ENCODE measurements at regions not wholly inside any gene's neighbourhood (a gene's known extent, or its start where the extent isn't known, plus 50 kb on each side); places are given as distances from the start of the nearest gene placed in this dataset.
"Not testable (repeated sequence)": the region's sequence is repeated elsewhere in the genome, so short reads cannot be mapped to it uniquely, and the experiment has no call there.

- DNase-seq: peak; percentile 2
These were observed 419.0 kb upstream of the ASIC2 start for GRCh38 chr17:33712120-33712519.

- no peak for DNase-seq
These were observed 423.9 kb upstream of the ASIC2 start for GRCh38 chr17:33716957-33717356.

GRCh38 chr17:33723736-33724135 lies 430.6 kb upstream of the ASIC2 start:
- not testable (repeated sequence) for DNase-seq

- peak; percentile 54 for DNase-seq
These were observed 432.7 kb upstream of the ASIC2 start for GRCh38 chr17:33725675-33726271.

GRCh38 chr17:33730131-33730530 lies 437.0 kb upstream of the ASIC2 start:
- DNase-seq: no peak

DNA sequence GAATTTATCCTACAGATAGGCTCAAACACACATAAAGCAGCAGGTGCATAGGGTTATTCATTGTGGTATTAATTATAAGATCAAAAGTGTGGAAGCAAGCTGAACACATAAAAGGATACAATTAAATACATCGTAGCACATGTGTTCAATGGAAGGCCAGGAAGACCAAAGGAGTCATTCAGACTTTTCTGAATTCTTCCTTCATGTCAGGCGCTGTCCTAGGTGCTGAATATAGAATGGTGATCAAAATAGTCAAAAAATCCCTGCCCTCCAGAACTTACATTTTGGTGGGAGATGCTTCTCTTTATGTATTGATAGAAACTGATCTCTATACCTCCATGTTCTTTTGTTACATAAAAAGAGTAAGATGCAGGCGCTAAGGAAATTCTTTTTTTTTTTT lies 439.0 kb upstream of the ASIC2 start:
- peak; percentile 62 for DNase-seq

DNA sequence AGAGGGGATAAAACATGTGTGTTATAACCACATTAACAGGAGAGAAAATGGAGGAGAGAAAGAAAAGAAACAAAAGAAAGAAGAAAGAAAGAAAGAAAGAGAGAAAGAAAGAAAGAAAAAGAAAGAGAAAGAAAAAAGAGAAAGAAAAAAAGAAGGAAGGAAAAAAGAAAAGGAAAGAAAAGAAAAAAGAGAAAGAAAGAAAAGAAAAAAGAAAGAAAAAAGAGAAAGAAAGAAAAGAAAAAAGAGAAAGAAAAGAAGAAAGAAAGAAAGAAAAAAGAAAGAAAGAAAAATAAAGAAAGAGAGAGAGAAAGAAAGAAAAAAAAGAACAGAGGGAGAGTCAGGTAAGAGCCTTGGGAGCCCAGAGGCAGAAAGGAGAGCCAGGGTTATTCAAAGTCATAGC lies 446.6 kb upstream of the ASIC2 start:
- DNase-seq: no peak

DNA sequence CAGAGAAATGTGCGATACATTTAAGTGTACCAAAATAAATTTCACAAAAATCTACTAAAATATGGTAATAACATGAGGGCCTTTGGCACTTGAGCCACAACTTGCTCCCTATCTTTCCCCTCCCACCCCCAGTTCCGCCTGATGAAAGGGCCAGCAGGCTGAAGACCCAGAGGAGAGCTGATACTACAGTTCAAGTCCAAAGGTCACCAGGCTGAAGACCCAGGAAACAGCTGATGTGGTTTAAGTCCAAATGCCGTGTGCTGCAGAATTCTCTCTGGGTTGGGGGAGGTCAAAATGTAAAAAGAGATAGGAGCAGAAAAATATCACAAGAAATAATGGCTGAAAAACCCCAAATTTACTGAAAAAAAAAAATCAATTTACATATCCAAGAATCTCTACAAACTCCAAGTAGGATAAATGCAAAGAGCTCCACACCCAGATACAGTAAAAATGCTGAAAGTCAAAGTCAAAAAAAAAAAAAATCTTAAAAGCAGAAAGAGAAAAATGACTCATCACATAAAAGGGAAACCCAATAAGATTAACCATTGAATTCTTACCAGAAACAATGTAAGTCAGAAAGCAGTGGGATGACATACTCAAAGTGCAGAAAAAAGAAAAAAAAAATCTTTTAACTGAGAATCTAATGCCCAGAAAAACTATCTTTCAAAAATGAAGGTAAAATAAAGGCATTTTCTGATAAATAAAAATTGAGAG lies 452.1 kb upstream of the ASIC2 start:
- no peak for DNase-seq

DNA sequence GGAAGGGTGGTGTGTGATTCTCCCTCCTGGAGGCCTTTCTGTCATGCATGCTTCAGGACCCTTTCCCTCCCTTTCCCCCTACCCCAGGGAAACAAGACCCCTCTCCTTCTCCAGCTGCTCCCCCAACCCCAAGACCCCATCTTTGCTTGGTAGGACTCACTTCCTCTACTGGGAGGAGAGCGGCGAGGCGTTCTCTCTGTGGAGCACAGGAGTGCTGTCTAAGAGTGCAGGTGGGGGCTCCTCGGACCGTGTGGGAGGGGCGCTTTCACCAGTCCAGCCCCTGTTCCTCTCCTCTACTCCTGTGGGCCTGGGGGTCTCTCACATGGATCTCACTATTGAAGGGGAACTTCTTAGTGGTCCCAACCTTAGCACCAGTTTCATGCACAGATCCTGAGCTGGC lies 456.1 kb upstream of the ASIC2 start:
- DNase-seq: no peak

- peak; percentile 80 for DNase-seq
These were observed 458.0 kb upstream of the ASIC2 start for GRCh38 chr17:33750943-33751701.

DNA sequence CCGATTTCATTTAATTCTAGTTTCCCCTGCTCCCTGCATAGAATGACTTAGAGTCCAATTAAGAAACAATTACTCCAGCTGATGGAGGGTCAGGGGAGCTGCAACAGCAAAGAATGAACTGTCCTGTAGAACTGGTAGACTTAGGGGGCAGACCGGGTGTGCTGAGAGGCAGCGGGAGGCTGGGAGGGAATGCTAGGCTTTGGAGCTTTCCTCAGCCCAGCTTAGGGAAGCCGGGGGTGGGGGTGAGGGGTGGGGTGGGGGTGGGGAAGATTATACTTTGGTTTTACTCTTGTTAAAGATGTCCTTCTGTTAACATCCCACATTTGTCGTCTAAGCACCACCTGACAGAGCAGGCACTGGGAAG lies 458.6 kb upstream of the ASIC2 start:
- no peak for DNase-seq

DNA sequence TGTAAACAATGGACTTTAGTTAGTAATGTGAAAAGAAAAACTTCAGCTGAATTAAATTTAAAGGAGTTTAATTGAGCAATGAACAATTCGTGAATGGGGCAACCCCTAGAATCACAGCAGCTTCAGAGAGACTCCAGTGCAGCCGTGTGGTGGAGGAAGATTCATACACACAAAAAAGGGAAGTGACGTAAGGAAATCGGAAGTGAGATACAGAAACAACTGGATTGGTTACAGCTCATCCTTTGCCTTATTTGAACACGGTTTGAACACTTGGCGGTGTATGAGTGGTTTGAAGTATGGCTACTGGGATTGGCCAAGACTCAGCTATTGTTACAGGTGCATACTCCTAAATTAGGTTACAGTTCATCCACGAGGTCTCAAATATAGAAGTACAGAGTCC lies 460.4 kb upstream of the ASIC2 start:
- DNase-seq: peak; percentile 54

GRCh38 chr17:33756021-33756420 lies 462.9 kb upstream of the ASIC2 start:
- no peak for DNase-seq

GRCh38 chr17:33765871-33766270 lies 472.8 kb upstream of the ASIC2 start:
- DNase-seq: no peak

- DNase-seq: no peak
These were observed 473.6 kb upstream of the ASIC2 start for GRCh38 chr17:33766721-33767120.

GRCh38 chr17:33769066-33769465 lies 476.0 kb upstream of the ASIC2 start:
- DNase-seq: no peak

DNA sequence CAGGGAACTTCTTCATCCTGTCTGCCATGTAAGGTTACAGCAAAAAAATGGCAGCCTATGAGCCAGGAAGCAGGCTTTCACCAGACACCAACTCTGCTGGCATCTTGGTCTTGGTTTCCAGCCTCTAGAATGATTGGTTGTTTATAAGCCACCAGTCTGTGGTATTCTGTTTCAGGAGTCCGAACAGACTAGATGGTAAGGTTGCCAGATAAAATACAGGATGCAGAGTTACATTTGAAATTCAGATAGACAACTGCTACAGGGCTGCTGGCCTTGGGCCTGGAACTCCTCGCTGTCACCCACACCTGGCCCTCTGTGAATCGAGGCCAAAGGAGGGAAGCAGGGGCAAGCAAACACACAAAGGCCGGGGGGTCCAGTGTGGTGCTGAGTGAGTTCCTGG lies 478.8 kb upstream of the CCL2 start:
- no peak for DNase-seq

DNA sequence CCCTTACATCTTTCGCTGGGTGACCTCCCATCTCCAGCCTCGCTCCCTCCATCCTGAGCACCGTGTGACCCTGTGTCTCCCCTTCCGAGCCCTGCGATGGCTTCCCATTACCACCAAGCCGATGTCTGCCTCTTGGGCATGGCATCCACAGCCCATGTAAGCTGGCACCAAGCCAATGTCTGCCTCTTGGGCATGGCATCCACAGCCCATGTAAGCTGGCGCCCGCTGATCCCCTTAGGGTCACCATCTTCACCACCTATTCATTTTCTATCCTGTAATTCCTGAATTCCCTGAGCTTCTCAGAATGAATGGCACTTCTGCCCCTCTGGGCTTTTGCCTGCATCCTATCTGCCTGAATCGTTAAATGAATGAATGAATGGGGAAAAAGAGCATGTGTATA lies 478.2 kb upstream of the CCL2 start:
- DNase-seq: no peak

GRCh38 chr17:33777674-33778073 lies 477.4 kb upstream of the CCL2 start:
- no peak for DNase-seq

DNA sequence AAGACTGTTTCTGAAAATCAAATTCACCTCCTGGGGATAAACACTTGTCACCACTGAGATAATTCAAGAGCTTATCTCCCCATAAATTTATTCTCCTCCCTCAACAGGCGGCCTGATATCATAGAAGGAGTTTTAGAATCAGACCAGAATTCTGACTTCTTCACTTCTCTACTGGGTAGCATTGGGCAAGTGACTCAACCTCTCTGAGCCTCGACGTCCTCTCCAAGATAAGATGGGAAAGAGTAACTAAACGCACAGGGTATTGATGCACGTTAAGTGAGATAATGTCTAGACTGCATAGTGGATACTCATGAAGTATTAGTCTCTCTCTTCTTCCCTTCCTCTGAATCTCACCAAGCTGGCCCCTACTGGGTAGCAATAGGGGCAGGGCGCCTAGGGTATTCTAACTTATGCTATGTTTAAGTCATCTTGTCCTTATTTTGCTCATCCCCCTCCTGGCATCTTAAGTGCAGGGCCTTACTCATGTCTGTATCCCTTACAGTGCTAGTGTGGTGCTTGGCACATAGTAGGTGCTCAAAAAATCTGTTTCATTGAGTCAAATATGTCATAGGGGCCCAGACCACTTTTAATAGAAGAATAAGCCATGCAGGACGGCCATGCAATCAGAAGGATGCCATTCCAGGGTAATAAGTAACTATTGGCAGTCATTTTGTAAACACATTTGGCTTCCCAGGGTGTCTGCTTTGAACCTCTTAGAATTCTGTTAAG lies 476.4 kb upstream of the CCL2 start:
- DNase-seq: no peak

DNA sequence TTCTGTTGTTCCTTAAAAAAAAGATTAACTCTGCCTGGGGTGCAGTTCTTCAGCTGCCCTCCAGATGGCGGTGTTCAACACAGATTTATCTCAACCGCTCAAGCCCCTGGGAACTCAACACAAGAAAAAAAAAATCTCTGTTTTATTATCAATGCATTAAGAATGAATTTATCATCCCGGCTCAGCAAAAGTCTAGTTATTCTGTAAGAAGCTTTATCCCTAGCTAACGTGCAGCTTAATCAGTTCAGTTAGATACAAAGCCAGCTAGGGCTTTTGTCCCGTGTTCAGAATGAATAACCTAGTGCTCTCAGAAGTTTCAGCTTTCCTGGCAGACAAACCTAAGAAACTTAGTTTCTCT lies 475.9 kb upstream of the CCL2 start:
- peak; percentile 83 for DNase-seq

DNA sequence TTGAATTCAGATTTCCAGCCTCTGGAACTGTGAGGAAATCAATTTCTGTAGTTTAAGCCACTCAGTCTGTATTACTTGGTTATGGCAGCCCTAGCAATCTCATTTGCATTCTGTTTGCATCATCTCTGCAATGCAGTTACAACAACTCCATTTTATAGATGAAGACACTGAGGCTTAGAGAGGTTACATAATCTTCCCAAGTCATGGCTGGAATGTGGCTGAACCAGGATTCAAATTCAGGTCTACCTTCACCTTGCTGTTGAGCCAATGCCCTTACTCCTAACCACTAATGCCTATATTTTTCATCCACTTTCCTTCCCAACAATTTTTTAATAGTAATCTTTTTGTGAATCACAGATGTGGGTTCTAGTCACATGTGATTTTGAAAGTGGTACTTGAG lies 469.8 kb upstream of the CCL2 start:
- no peak for DNase-seq

- DNase-seq: no peak
These were observed 468.6 kb upstream of the CCL2 start for GRCh38 chr17:33786478-33786877.

DNA sequence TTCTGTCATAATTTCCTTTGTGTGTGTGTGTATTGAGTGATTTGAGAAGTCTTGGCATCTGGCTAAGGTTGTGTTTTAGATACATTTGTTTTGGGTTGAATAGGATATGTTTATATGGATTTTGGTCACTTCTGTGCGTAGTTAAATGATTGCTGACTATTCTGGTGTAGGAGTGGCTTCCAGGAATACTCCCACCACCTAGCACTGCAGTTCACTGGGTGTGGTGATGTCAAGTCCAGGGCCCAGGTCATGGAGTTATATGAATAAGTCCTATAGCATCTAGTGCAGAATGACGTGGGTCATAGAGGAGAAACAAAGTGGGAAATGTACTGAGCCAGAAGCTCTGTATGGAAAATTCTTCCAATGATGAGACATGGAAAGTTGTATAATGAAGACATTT lies 465.4 kb upstream of the CCL2 start:
- no peak for DNase-seq
